B cell (primary cell): ENCODE measurements at regions not wholly inside any gene's neighbourhood (a gene's known extent, or its start where the extent isn't known, plus 50 kb on each side); places are given as distances from the start of the nearest gene placed in this dataset.
"Not testable (repeated sequence)": the region's sequence is repeated elsewhere in the genome, so short reads cannot be mapped to it uniquely, and the experiment has no call there.

Experiments used
- ATAC-seq: fragments of 200-7000 bp; cut with Tn5 transposase; one replicate; pipeline ENCODE4 v1.10.0; 2021; ENCODE audit warnings: low read depth, mild to moderate bottlenecking, moderate number of reproducible peaks, moderate library complexity
- CTCF ChIA-PET: fragments of 350-600 bp; sonication (Branson Sonifier 250); formaldehyde crosslinking; loops from one replicate; lab custom pipeline; 2021; ENCODE audit warnings: antibody characterized with exemption, inconsistent platforms; lab: Charles Lee
- POLR2A ChIA-PET: fragments of 350-600 bp; sonication (Branson Sonifier 250); formaldehyde crosslinking; loops from one replicate; lab custom pipeline; 2021; ENCODE audit warnings: antibody characterized with exemption; lab: Charles Lee
- DNase-seq: peaks from one replicate; pipeline ENCODE4 v3.0.0; 2013
- H2AFZ ChIP-seq: 2 replicates; pipeline ENCODE4 v1.6.1; 2012; ENCODE audit warnings: mild to moderate bottlenecking, low read depth, low read length; ENCODE audit not compliant: insufficient read depth, poor library complexity, severe bottlenecking
- H3K27ac ChIP-seq, 2 donors: 1 replicate in 1 of 2; 2 replicates in 1 of 2; pipeline ENCODE4 v1.5.1; 2012 to 2013; ENCODE audit warnings: low read length in 2 of 2, mild to moderate bottlenecking in 2 of 2, moderate library complexity in 1 of 2
- H3K27me3 ChIP-seq, 4 experiments: fragments of 200-600 bp in 1 of 4; sonication (generic) in 1 of 4; replicated peaks in 1 of 4; 1 replicate in 2 of 4; 2 replicates in 2 of 4; pipeline versions ENCODE4 v1.6.1 to v1.7.0; 2013 to 2016; ENCODE audit warnings: low read length in 3 of 4, mild to moderate bottlenecking in 2 of 4, mixed read lengths in 1 of 4, moderate library complexity in 1 of 4; ENCODE audit not compliant: insufficient read depth in 4 of 4, control insufficient read depth in 3 of 4; ENCODE audit errors: control extremely low read depth in 1 of 4
- H3K36me3 ChIP-seq, 2 experiments: replicated peaks in 1 of 2; 1 replicate in 1 of 2; 2 replicates in 1 of 2; pipeline versions ENCODE4 v1.6.1 to v1.7.1; 2013; ENCODE audit warnings: low read length in 1 of 2; ENCODE audit not compliant: insufficient read depth in 2 of 2, control insufficient read depth in 1 of 2; ENCODE audit errors: control extremely low read depth in 1 of 2, extremely low read depth in 1 of 2
- H3K4me1 ChIP-seq, 2 donors: fragments of 200-600 bp in 1 of 2; sonication (generic) in 1 of 2; 1 replicate in 1 of 2; 2 replicates in 1 of 2; pipeline versions ENCODE4 v1.5.1 to v1.6.1; 2013 to 2017; ENCODE audit warnings: low read length in 2 of 2; ENCODE audit not compliant: control insufficient read depth in 2 of 2, insufficient read depth in 2 of 2
- H3K4me2 ChIP-seq: replicated peaks from 2 replicates; pipeline ENCODE3; 2012; ENCODE audit warnings: mild to moderate bottlenecking, low read depth, low read length; ENCODE audit not compliant: poor library complexity, severe bottlenecking
- H3K4me3 ChIP-seq, 5 experiments: fragments of 200-600 bp in 1 of 5; sonication (generic) in 1 of 5; 1 replicate in 3 of 5; 2 replicates in 2 of 5; pipeline versions ENCODE4 v1.5.1 to v1.7.0; 2011 to 2016; ENCODE audit warnings: low read length in 4 of 5, mild to moderate bottlenecking in 4 of 5, low read depth in 2 of 5, control low read depth in 1 of 5, moderate library complexity in 1 of 5; ENCODE audit not compliant: insufficient read depth in 1 of 5; ENCODE audit errors: control extremely low read depth in 1 of 5, extremely low read depth in 1 of 5
- H3K79me2 ChIP-seq: fragments of 200-600 bp; sonication (generic); one replicate; pipeline ENCODE4 v1.6.0; 2016; ENCODE audit warnings: low read length; ENCODE audit not compliant: control insufficient read depth, insufficient read depth
- H3K9ac ChIP-seq: fragments of 200-600 bp; sonication (generic); 2 replicates; pipeline ENCODE4 v1.6.1; 2017; ENCODE audit warnings: mild to moderate bottlenecking, low read length, moderate library complexity
- H3K9me3 ChIP-seq, 3 donors: one replicate each; pipeline versions ENCODE4 v1.6.1 to v1.7.1; 2013; ENCODE audit warnings: low read length in 2 of 3; ENCODE audit not compliant: control insufficient read depth in 2 of 3, insufficient read depth in 1 of 3; ENCODE audit errors: control extremely low read depth in 1 of 3
- H4K20me1 ChIP-seq: 2 replicates; pipeline ENCODE4 v1.6.0; 2012; ENCODE audit warnings: mild to moderate bottlenecking, low read length; ENCODE audit not compliant: insufficient read depth, control insufficient read depth, poor library complexity, severe bottlenecking
- H3K27ac Mint-ChIP-seq: one replicate; pipeline ENCODE4 v1.8.0; 2021; ENCODE audit warnings: mixed read lengths
- H3K27me3 Mint-ChIP-seq: one replicate; pipeline ENCODE4 v1.8.0; 2021; ENCODE audit warnings: mixed read lengths
- H3K4me1 Mint-ChIP-seq: one replicate; pipeline ENCODE4 v1.8.0; 2021; ENCODE audit warnings: mixed read lengths
- H3K4me3 Mint-ChIP-seq: one replicate; pipeline ENCODE4 v1.8.0; 2021; ENCODE audit warnings: mixed read lengths
- H3K9me3 Mint-ChIP-seq: one replicate; pipeline ENCODE4 v1.8.0; 2022; ENCODE audit warnings: mixed read lengths; ENCODE audit not compliant: insufficient read depth
- CTCF ChIP-seq: fragments of 200-600 bp; IDR thresholded peaks from one replicate; pipeline ENCODE4 v1.8.0; 2022; ENCODE audit warnings: antibody characterized with exemption, mild to moderate bottlenecking
- EZH2 ChIP-seq: IDR thresholded peaks from 2 replicates; pipeline ENCODE4 v1.6.1; 2012; ENCODE audit warnings: borderline replicate concordance, low read depth, mild to moderate bottlenecking, moderate library complexity, low read length; ENCODE audit not compliant: insufficient read depth, poor library complexity, severe bottlenecking
- WGBS: methylation state at CpG from one replicate; pipeline ENCODE4 v1.1.5; 2013; ENCODE audit warnings: missing lambda C conversion rate; ENCODE audit not compliant: insufficient coverage; 5-methylcytosine and 5-hydroxymethylcytosine counted together
- intact Hi-C: fragments of 100-400 bp; cut with micrococcal nuclease; formaldehyde crosslinking; loops from one replicate; pipeline ENCODE4 v1.10.0; 2022

GRCh38 chr6:141457984-141458383 lies 674.7 kb upstream of the GJE1 start:
- POLR2A ChIA-PET, H3K4me3 Mint-ChIP-seq, H3K27ac Mint-ChIP-seq, H2AFZ ChIP-seq, DNase-seq, H3K9me3 Mint-ChIP-seq, H3K9me3 ChIP-seq, H3K9ac ChIP-seq, H3K4me1 ChIP-seq, H3K27me3 Mint-ChIP-seq, H3K4me3 ChIP-seq, H3K36me3 ChIP-seq, H3K4me2 ChIP-seq, H3K79me2 ChIP-seq, ATAC-seq, H3K27me3 ChIP-seq, CTCF ChIA-PET, H3K4me1 Mint-ChIP-seq, intact Hi-C loops, H3K27ac ChIP-seq, H4K20me1 ChIP-seq: not testable (repeated sequence)
- 95% methylated on average over 3 of the region's 5 CpGs for WGBS

GRCh38 chr6:141452354-141452686 lies 680.4 kb upstream of the GJE1 start:
- no peak for ATAC-seq
- no peaks in the 10 kb centered on the region for H3K27me3 ChIP-seq
- H3K9me3 ChIP-seq = no peaks in the 10 kb centered on the region
- Mint-ChIP-seq H3K27me3 (no peaks in the 10 kb centered on the region), H3K9me3 (no peaks in the 10 kb centered on the region), H3K27ac (peak overlapping the region; percentile 22), H3K4me3 (no peak overlapping the region), H3K4me1 (peaks cover 5% of the 10 kb centered on the region)
- H3K27ac ChIP-seq = no peak overlapping the region
- H3K79me2 ChIP-seq = no peaks in the 10 kb centered on the region
- H3K4me3 ChIP-seq = no peak overlapping the region
- TF ChIP-seq EZH2 = no peak
- no peak for TF ChIP-seq CTCF
- H3K9ac ChIP-seq = no peak overlapping the region
- no peaks in the 10 kb centered on the region for H3K4me1 ChIP-seq
- ChIA-PET CTCF (no interaction called here), POLR2A (no interaction called here)
- no peaks in the 10 kb centered on the region for H4K20me1 ChIP-seq
- DNase-seq = no peak
- H3K36me3 ChIP-seq = no peaks in the 10 kb centered on the region
- no peak overlapping the region for H2AFZ ChIP-seq
- intact Hi-C loops = no loop called here
- no peak overlapping the region for H3K4me2 ChIP-seq
